A549 (cell line): ENCODE measurements at regions not wholly inside any gene's neighbourhood (a gene's known extent, or its start where the extent isn't known, plus 50 kb on each side); places are given as distances from the start of the nearest gene placed in this dataset.

Experiments
- ATAC-seq, 2 experiments: fragments of 200-7000 bp in 1 of 2; fragments of >200 bp in 1 of 2; cut with Nextera tagmentation in 1 of 2; cut with Tn5 transposase in 1 of 2; 3 replicates each; pipeline versions ENCODE4 v1.8.0 to v1.9.1; 2018 to 2020; ENCODE audit warnings: mild to moderate bottlenecking in 1 of 2, moderate library complexity in 1 of 2
- CTCF ChIA-PET: fragments of 300-600 bp; sonication (Branson Sonifier 250); formaldehyde crosslinking; extraction: SDS; loops from one replicate; lab custom pipeline; 2021; ENCODE audit warnings: antibody characterized with exemption, inconsistent platforms; lab: Yijun Ruan, JAX
- POLR2A ChIA-PET: fragments of 350-600 bp; formaldehyde crosslinking; extraction: SDS; loops from one replicate; lab custom pipeline; 2021; ENCODE audit warnings: antibody characterized with exemption, inconsistent platforms; lab: Yijun Ruan, JAX
- DNase-seq, 2 experiments: peaks; one replicate each; pipeline versions ENCODE4 v3.0.0 to v3.0.0-alpha.2; 2011 to 2016; ENCODE audit warnings: low read depth in 1 of 2, low spot score in 1 of 2
- FAIRE-seq: peaks from 2 replicates; lab custom pipeline; 2011; peaks lifted over from hg19 to GRCh38; lab: Jason Lieb, UNC
- H3K27ac ChIP-seq, 2 experiments: fragments of >200 bp; sonication (Bioruptor Twin); formaldehyde crosslinking; 3 replicates each; pipeline ENCODE4 v1.5.1; 2016 to 2017
- H3K4me1 ChIP-seq: fragments of >200 bp; sonication (Bioruptor Twin); formaldehyde crosslinking; 3 replicates; pipeline ENCODE4 v1.6.1; 2016
- H3K4me2 ChIP-seq: fragments of >200 bp; sonication (Bioruptor Twin); formaldehyde crosslinking; 3 replicates; pipeline ENCODE4 v1.6.1; 2016
- H3K4me3 ChIP-seq: fragments of >200 bp; sonication (Bioruptor Twin); formaldehyde crosslinking; 3 replicates; pipeline ENCODE4 v1.5.1; 2016
- H3K9me3 ChIP-seq: fragments of >200 bp; sonication (Bioruptor Twin); formaldehyde crosslinking; 3 replicates; pipeline ENCODE4 v1.6.1; 2016
- CBX8 ChIP-seq: fragments of 200-600 bp; sonication (generic); IDR thresholded peaks from 2 replicates; pipeline ENCODE4 v1.6.1; 2016
- CTCF ChIP-seq: fragments of >200 bp; sonication (Bioruptor Twin); formaldehyde crosslinking; IDR thresholded peaks from 3 replicates; pipeline ENCODE4 v1.5.1; 2016
- EHF ChIP-seq: fragments of 250-450 bp; sonication (Bioruptor Pico); IDR thresholded peaks from 2 replicates; pipeline ENCODE4 v1.5.0; 2020; ENCODE audit warnings: mild to moderate bottlenecking
- EP300 ChIP-seq, 2 experiments: fragments of >200 bp; sonication (Bioruptor Twin); formaldehyde crosslinking; IDR thresholded peaks; 2 replicates in 1 of 2; 3 replicates in 1 of 2; pipeline ENCODE4 v1.6.1; 2016 to 2017
- FOXS1 ChIP-seq: fragments of 250-450 bp; sonication (Bioruptor Pico); IDR thresholded peaks from 2 replicates; pipeline ENCODE4 v1.5.0; 2020; ENCODE audit warnings: mild to moderate bottlenecking, moderate library complexity
- GATA3 ChIP-seq: IDR thresholded peaks from 2 replicates; pipeline ENCODE4 v1.6.1; 2012; ENCODE audit warnings: borderline replicate concordance
- HDAC2 ChIP-seq: fragments of 200-600 bp; sonication (generic); IDR thresholded peaks from 2 replicates; pipeline ENCODE4 v1.6.1; 2016
- HEYL ChIP-seq: fragments of 250-450 bp; sonication (Bioruptor Pico); IDR thresholded peaks from 2 replicates; pipeline ENCODE4 v1.8.0; 2021; ENCODE audit warnings: mild to moderate bottlenecking, moderate library complexity
- HOXA7 ChIP-seq: fragments of 250-450 bp; sonication (Bioruptor Pico); IDR thresholded peaks from 2 replicates; pipeline ENCODE4 v1.5.0; 2020; ENCODE audit warnings: mild to moderate bottlenecking, moderate library complexity
- HOXB13 ChIP-seq: fragments of 250-450 bp; sonication (Bioruptor Pico); IDR thresholded peaks from 2 replicates; pipeline ENCODE4 v1.5.0; 2020; ENCODE audit warnings: low read depth, mild to moderate bottlenecking, moderate library complexity
- HOXB5 ChIP-seq: fragments of 250-450 bp; sonication (Bioruptor Pico); IDR thresholded peaks from 2 replicates; pipeline ENCODE4 v1.5.0; 2020; ENCODE audit warnings: mild to moderate bottlenecking, moderate library complexity
- JUN ChIP-seq, 2 experiments: fragments of >200 bp; sonication (Bioruptor Twin); formaldehyde crosslinking; IDR thresholded peaks; 2 replicates in 1 of 2; 3 replicates in 1 of 2; pipeline ENCODE4 v1.6.1; 2016 to 2017
- MAFK ChIP-seq: fragments of 450-650 bp; IDR thresholded peaks from 2 replicates; pipeline ENCODE4 v1.6.1; 2014; ENCODE audit not compliant: partially characterized antibody
- MYC ChIP-seq: IDR thresholded peaks from 2 replicates; pipeline ENCODE4 v1.6.1; 2012; ENCODE audit warnings: mild to moderate bottlenecking, inconsistent platforms, low read length, improper control_type of control experiment, borderline replicate concordance
- NFE2L2 ChIP-seq: fragments of 150-350 bp; conservative IDR thresholded peaks from 2 replicates; pipeline ENCODE4 v1.6.1; 2014; ENCODE audit warnings: low read length
- PBX3 ChIP-seq: IDR thresholded peaks from 2 replicates; pipeline ENCODE4 v1.6.1; 2012
- PHF8 ChIP-seq: fragments of 200-600 bp; sonication (generic); IDR thresholded peaks from 2 replicates; pipeline ENCODE4 v1.6.1; 2016; ENCODE audit warnings: low read depth, mild to moderate bottlenecking, antibody characterized with exemption, moderate library complexity, borderline replicate concordance
- POLR2A ChIP-seq: IDR thresholded peaks from 2 replicates; pipeline ENCODE4 v1.6.1; 2012; ENCODE audit warnings: mild to moderate bottlenecking, low read length
- POLR2AphosphoS2 ChIP-seq: conservative IDR thresholded peaks from 2 replicates; pipeline ENCODE4 v1.6.1; 2012; ENCODE audit warnings: low read length, improper control_type of control experiment, inconsistent platforms
- RCOR1 ChIP-seq: fragments of 150-350 bp; IDR thresholded peaks from 2 replicates; pipeline ENCODE4 v1.6.1; 2014; ENCODE audit warnings: antibody characterized with exemption, low read length, low read depth
- TFCP2L1 ChIP-seq: fragments of 250-450 bp; sonication (Bioruptor Pico); IDR thresholded peaks from 2 replicates; pipeline ENCODE4 v1.5.0; 2021; ENCODE audit warnings: mild to moderate bottlenecking
- ZC3H11A ChIP-seq: fragments of 450-650 bp; IDR thresholded peaks from 2 replicates; pipeline ENCODE4 v1.6.1; 2014; ENCODE audit warnings: antibody characterized with exemption, mild to moderate bottlenecking
- ZFP36 ChIP-seq: fragments of 450-650 bp; IDR thresholded peaks from 2 replicates; pipeline ENCODE4 v1.6.1; 2014; ENCODE audit warnings: borderline replicate concordance; ENCODE audit not compliant: partially characterized antibody
- ZNF302 ChIP-seq: fragments of 250-450 bp; sonication (Bioruptor Pico); IDR thresholded peaks from 2 replicates; pipeline ENCODE4 v1.9.0; 2021; ENCODE audit warnings: inconsistent platforms, mild to moderate bottlenecking, moderate library complexity
- WGBS: methylation state at CpG from one replicate; pipeline ENCODE4 v1.1.6; 2017; ENCODE audit errors: missing lambda C conversion rate; 5-methylcytosine and 5-hydroxymethylcytosine counted together
- TF ChIP-seq, protein P1 (sequence below): fragments of 250-450 bp; sonication (Bioruptor Pico); IDR thresholded peaks from 2 replicates; pipeline ENCODE4 v1.5.0; 2020; ENCODE audit warnings: low read depth, mild to moderate bottlenecking, moderate library complexity

DNA sequence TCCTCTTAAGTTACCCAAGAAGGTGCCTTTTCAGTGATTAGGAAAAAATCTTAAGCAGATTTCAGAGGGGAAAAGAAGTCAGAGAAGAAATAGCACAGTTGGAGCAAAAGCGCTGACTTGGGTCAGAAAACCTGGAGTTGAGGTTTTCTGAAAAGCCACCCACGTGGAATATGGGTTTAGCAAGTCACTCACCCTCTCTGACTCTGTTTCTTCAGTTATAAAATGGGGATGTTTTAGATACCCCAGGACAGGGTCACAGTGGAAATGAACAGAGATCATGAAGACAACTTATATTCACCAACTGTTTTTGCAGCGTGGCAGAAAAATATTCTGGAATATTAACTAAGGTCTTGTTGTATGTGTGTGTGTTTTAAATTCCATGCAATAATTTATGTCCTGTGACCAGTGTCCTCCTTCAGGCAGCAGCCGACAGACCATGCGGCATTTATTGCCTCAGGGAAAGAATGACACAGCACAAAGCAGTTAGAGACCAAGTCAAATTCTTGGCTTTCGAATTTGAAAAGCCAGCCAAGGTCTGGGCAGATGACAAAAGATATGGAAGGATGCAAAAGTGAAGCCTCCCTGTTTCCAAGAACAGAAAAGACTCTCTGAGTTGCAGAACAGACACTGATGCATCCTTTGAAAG lies 119.9 kb downstream of the MIAT start:
- POLR2A ChIA-PET = no interaction called here
- no peak overlapping the region for H3K4me3 ChIP-seq
- peak overlapping the region; percentile 32 for H3K4me2 ChIP-seq
- TF ChIP-seq HOXB5 (CRISPR knock-in tag) (no peak), CTCF (no peak), HOXB13 (CRISPR knock-in tag) (no peak), HOXA7 (no peak), JUN (IDR thresholded peaks at IDR 0.05) (no peak), ZFP36 (no peak), MAFK (peak; percentile 59), HDAC2 (no peak), NFE2L2 (0 out of 2 replicates have a peak, but pooled peaks have one; percentile 13), EHF (no peak), PHF8 (no peak), PBX3 (no peak)
- 46% methylated on average over 6 of the region's 6 CpGs for WGBS
- FAIRE-seq (no peak), DNase-seq (no peak), ATAC-seq (no peak)
- peak overlapping the region; percentile 34 to 65; a peak in 5 of 6 replicates for H3K27ac ChIP-seq
- H3K4me1 ChIP-seq = peaks cover 14% of the 10 kb centered on the region
- CTCF ChIA-PET = no interaction called here
- 0 out of 3 replicates have a peak, but pooled peaks cover 2% of the 10 kb centered on the region for H3K9me3 ChIP-seq

GRCh38 chr22:26778372-26778771 lies 121.0 kb downstream of the MIAT start:
- 0 out of 3 replicates have a peak, but pooled peaks cover 2% of the 10 kb centered on the region for H3K9me3 ChIP-seq
- no peak overlapping the region for H3K4me2 ChIP-seq
- FAIRE-seq = no peak
- ATAC-seq = no peak
- peak overlapping the region; percentile 34 to 65; a peak in 3 of 6 replicates for H3K27ac ChIP-seq
- peaks cover 14% of the 10 kb centered on the region for H3K4me1 ChIP-seq
- 100% methylated on average over 1 of the region's 1 CpG for whole genome bisulfite sequencing
- no peak for TF ChIP-seq POLR2AphosphoS2
- TF ChIP-seq, protein P1, sequence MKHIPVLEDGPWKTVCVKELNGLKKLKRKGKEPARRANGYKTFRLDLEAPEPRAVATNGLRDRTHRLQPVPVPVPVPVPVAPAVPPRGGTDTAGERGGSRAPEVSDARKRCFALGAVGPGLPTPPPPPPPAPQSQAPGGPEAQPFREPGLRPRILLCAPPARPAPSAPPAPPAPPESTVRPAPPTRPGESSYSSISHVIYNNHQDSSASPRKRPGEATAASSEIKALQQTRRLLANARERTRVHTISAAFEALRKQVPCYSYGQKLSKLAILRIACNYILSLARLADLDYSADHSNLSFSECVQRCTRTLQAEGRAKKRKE (CRISPR knock-in tag) = no peak
- no peak for TF ChIP-seq EP300 (IDR thresholded peaks at IDR 0.05)
- TF ChIP-seq FOXS1 (CRISPR knock-in tag) = no peak
- no peak for TF ChIP-seq TFCP2L1 (CRISPR knock-in tag)
- TF ChIP-seq RCOR1 = no peak
- no peak for TF ChIP-seq ZNF302 (CRISPR knock-in tag)
- TF ChIP-seq JUN (IDR thresholded peaks at IDR 0.05) = no peak
- TF ChIP-seq ZC3H11A = no peak
- TF ChIP-seq GATA3 = no peak
- no peak for TF ChIP-seq CBX8
- TF ChIP-seq HEYL = no peak
- no peak for TF ChIP-seq POLR2A
- no peak for TF ChIP-seq MYC
- TF ChIP-seq, all 56 proteins: peak for 0
- DNase-seq = no peak
- CTCF ChIA-PET = no interaction called here
- no peak overlapping the region for H3K4me3 ChIP-seq
- POLR2A ChIA-PET = no interaction called here
